Epidermal melanocyte (primary cell): ENCODE measurements at regions not wholly inside any gene's neighbourhood (a gene's known extent, or its start where the extent isn't known, plus 50 kb on each side); places are given as distances from the start of the nearest gene placed in this dataset.
A peak's percentile ranks its signal among the peaks of the same experiment; 100 is the strongest.

Experiments
- DNase-seq: peaks from one replicate; pipeline ENCODE4 v3.0.0; 2011; ENCODE audit warnings: low spot score; ENCODE audit not compliant: insufficient read length

DNA sequence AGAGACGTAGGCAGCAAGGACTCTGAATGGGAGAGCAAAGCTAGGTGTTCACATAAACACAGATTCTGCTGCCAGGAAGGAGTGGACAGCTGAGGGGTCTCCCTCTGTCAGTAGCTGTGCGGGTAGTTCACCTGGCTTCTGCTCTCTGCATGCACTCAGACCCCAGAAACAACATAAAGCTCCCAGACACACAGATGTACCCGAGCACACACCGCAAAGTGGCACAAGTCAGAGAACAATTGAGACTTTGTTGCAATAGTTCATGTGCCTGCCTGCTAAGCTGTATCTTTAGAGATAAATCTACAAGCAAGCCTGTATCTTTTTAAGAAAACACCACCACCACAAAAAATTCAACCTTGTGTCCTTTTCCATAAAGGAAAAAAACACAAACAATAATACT is 420.0 kb upstream of the ST6GAL2 start:
- peak; percentile 20 for DNase-seq

GRCh38 chr2:107306881-107307280 is 420.9 kb upstream of the ST6GAL2 start:
- DNase-seq = no peak

DNA sequence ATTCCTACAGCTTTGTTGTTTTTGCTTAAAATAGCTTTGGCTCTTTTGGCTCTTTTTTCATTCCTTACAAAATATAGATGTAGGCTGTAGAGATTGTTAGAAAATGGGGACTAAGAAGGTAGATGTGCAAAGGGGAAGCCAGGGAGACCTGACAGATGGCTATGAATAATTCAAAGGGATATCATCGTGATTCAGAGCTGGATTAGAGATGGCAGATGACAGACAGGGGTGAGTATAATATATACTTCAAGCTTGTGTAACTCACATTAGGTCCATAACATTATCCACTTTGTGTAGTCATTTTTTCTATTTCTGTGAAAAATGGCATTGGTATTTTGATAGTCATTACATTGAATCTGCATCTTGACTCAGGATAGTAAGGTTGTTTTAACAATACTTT is 422.9 kb upstream of the ST6GAL2 start:
- DNase-seq = no peak

DNA sequence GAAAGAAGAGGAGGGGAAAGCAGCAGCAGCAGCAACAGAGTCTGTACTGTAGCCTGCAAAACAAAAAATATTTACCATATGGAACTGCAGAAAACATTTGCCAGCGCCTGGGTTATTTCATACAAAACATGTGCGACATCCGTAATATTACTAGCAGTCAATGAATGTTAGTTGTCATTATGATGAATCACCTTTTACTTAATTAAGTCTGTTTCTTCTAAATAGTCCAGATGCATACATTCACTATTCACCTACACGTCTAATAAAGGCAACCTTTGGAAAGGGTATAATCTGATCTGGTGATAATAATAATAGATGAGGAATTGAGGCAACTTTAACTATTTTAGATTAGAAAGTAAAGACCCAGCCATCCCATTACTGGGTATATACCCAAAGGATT is 426.3 kb upstream of the ST6GAL2 start:
- no peak for DNase-seq

- DNase-seq = no peak
Measured at GRCh38 chr2:107313316-107313715, 427.3 kb upstream of the ST6GAL2 start.

- no peak for DNase-seq
Measured at GRCh38 chr2:107320881-107321280, 434.9 kb upstream of the ST6GAL2 start.

DNA sequence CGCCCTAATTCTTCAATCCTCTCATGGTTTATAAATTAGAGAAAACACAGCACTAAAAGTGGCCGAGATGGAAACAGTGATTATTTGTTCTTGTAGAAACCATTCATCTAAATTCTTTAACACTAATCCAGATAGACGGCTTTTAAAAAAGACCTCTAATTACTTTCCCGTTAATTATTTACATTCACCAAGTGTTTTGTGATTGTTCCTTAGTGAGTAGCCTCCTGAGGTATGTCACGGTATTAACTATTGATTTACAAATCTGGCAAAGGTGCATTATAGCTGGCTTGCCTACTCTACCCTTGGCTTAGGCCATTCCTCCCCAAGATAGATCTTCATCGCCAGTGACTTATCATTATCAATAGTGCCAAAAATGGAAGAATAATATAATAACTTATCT is 436.4 kb upstream of the ST6GAL2 start:
- no peak for DNase-seq

GRCh38 chr2:107323946-107324565 is 438.1 kb upstream of the ST6GAL2 start:
- DNase-seq = no peak

DNA sequence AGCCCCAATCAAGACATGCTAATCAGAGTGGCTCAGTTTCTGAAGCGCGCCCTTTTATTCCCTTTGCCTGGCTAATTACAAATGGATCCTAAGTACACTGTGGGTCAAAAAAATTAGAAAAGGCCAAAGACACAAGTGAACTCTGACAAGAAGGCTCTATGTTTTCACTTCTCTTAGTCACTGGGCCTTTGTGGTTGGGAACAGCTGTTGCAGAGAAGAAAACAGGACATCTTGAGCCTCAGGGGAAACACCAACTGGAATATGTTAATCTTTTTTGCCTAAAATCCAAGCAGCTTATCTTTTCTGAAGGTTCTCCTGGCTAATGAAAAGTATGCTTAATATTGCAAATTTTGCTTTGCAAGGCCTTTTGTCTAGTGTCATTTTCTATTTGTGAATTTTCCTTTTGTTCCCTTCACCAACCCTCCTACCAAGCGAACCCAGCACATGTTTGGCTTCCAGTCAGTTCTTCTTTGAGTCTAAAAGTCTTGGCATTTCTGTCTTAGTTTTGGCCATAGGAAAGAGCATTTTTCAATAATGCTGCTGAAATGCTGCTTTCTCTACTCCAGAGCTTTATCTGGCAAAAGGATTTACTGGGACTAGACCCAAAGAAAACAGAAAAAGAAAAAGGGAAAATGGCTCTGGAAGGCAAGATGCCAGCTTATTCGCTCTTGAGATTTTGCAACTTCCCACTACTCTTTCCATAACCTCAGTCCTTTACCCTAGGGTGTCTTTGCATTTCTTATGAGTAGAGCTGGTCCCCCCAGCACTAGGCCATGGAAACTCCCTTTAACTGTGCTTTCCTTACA is 440.2 kb upstream of the ST6GAL2 start:
- DNase-seq = peak; percentile 38

GRCh38 chr2:107334306-107334705 is 448.3 kb upstream of the ST6GAL2 start:
- DNase-seq = no peak

DNA sequence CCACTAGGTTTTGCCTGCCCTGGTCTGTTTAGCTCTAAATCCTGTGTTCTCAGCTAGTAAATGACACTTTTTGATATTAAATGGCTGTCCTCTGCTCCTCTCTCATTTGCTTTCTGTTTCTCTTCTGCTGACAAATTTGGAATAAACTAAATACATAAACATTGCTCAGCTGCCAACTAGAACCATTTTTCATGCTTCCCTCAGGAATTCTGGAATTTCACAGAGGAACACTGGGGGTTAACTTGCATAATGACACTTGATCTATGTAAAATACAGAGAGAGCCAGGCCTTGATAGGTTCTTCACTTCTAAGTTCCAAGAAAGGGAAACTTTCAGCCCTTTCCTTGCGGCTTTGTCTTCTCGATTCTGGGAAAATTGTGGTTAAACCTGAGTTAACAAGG is 450.6 kb upstream of the ST6GAL2 start:
- no peak for DNase-seq

GRCh38 chr2:107337209-107337898 is 451.4 kb upstream of the ST6GAL2 start:
- no peak for DNase-seq

DNA sequence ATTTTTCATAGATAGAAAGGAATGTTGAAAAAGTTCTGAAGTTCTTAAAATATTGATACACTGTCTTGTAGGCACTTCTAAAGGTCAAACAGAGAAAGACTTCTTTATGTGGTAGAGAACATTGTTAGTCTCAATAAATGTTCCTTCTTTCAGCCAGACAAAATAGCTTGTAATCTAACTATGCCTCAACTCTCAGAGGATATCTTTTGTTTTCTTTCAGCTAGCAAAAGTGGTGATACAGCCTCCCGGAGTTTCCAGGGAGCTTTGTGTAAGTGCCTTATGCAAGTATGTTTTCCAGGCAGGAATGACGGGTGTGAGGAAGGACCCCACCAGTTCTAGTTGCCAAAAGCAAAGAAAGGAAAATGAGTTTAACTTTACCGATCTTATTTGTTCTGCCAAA is 452.1 kb upstream of the ST6GAL2 start:
- DNase-seq = no peak

DNA sequence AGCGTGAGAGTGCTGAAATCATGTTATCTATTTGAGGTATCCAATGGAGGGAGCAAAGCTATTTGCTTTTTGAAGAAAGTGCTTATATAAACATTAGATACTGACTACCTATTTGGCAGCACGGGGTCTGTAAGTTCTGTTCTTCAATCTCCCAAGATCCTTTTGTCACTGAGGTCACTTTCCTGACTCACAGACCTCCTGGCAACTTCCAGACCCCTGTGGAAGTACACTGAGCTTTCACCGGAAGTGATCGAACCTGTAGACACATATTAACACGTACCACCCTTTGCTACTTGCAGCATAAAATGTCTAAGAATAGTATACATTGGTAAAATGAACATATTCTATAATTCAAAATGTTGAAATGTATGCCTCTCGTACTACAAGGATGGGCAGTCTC is 452.6 kb upstream of the ST6GAL2 start:
- DNase-seq = no peak

DNA sequence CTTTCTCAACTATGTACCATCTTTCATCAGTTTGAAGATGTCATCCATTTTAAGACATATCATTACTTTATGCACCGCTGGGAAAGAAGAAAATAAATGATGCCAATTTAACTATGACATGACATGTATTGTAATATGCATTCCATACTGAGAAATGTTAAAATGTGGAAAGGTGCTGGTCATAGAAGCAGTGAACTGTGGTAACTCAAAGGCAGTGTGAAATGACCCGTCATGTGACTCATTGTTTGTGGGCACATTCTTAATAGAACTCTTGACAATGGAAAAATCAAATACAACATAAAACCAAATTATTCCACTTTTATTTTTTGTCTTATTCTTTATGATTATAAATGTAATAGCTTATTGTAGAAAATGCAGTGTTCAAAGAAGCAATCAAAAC is 455.0 kb upstream of the ST6GAL2 start:
- DNase-seq = no peak

- DNase-seq = no peak
Measured at GRCh38 chr2:107349329-107349728, 463.4 kb upstream of the ST6GAL2 start.

GRCh38 chr2:107354175-107354574 is 468.2 kb upstream of the ST6GAL2 start:
- DNase-seq = no peak

GRCh38 chr2:107358362-107358761 is 468.3 kb upstream of the RGPD4 start:
- DNase-seq = no peak

GRCh38 chr2:107359021-107359420 is 467.7 kb upstream of the RGPD4 start:
- no peak for DNase-seq

DNA sequence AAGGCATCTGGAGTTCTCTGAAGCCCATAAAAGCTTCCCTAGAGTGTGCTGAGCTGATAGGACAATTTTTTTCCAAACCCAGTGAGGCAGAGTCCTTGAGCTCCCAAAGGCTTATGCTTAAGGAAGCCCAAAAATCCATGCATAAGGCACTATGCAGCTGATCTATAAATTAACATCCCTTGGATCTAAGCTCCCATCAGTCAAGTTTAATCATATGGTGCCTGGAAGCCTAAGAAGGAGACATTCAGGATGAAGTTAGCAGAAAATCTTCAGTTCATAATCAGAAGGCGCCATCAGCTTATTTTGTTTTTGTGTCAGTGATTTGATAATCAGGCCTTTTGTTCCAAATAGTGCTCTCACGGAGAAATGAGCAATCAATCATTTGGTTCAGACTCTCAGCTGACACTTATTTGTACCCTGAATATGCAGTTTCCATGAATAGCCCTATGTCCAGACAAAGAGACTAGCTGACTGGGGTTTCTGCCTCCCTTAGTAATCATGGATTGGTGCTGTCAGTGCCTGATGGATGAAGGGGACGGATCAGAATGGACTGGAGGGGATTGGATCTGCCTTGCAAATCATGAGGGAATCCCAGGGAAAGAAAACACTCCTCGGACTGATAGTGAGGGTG is 464.8 kb upstream of the RGPD4 start:
- DNase-seq = no peak

- no peak for DNase-seq
Measured at GRCh38 chr2:107362993-107363392, 463.7 kb upstream of the RGPD4 start.

- DNase-seq = no peak
Measured at GRCh38 chr2:107363806-107364205, 462.9 kb upstream of the RGPD4 start.
